ENCODE measurements at regions not wholly inside any gene's neighbourhood (a gene's known extent, or its start where the extent isn't known, plus 50 kb on each side); places are given as distances from the start of the nearest gene placed in this dataset.

- TF ChIP-seq POLR2A (IDR thresholded peaks at IDR 0.05) (no peak), CTCF (IDR thresholded peaks at IDR 0.05) (no peak)
Measured at GRCh38 chr6:138038142-138038870, 68.9 kb downstream of the PERP start.
